D721Med (cell line): ENCODE measurements at regions not wholly inside any gene's neighbourhood (a gene's known extent, or its start where the extent isn't known, plus 50 kb on each side); places are given as distances from the start of the nearest gene placed in this dataset.

ENCODE experiments used
- DNase-seq: peaks from one replicate; pipeline ENCODE4 v3.0.0; 2011; ENCODE audit warnings: low spot score; ENCODE audit not compliant: insufficient read length
- FAIRE-seq: peaks from 2 replicates; lab custom pipeline; 2011; peaks lifted over from hg19 to GRCh38; lab: Jason Lieb, UNC
- CTCF ChIP-seq: IDR thresholded peaks from 2 replicates; pipeline ENCODE4 v1.5.1; 2012; ENCODE audit warnings: mild to moderate bottlenecking, control low read depth; ENCODE audit not compliant: insufficient read depth; ENCODE audit errors: missing control alignments

GRCh38 chr3:22893101-22893500 lies 310.0 kb upstream of the UBE2E2 start:
- no peak for DNase-seq
- TF ChIP-seq CTCF: no peak
- FAIRE-seq: no peak

- no peak for DNase-seq
- no peak for TF ChIP-seq CTCF
- no peak for FAIRE-seq
These were observed 309.3 kb upstream of the UBE2E2 start for GRCh38 chr3:22893644-22894325.

DNA sequence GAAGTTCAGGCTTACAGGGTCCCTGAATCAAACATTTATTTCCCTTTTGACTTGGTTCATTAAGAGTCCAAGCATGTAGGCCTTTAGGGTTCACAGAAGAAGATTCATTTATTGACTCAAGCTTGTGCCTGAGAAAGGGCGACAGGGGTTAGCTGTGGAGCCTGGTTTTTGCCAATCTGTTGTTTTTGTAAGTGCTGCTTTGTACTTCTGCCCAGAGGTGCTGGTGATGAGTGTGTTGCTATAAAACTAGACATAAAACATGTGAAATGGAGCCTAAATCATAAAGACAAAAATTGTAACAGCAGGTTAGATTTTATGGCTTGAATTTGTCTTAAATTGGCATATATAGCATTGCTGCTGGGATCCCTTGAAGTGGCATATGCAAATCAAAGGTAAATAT lies 308.3 kb upstream of the UBE2E2 start:
- no peak for TF ChIP-seq CTCF
- FAIRE-seq (no peak), DNase-seq (no peak)

- DNase-seq (no peak), FAIRE-seq (no peak)
- TF ChIP-seq CTCF: no peak
These were observed 307.5 kb upstream of the UBE2E2 start for GRCh38 chr3:22895671-22896070.

DNA sequence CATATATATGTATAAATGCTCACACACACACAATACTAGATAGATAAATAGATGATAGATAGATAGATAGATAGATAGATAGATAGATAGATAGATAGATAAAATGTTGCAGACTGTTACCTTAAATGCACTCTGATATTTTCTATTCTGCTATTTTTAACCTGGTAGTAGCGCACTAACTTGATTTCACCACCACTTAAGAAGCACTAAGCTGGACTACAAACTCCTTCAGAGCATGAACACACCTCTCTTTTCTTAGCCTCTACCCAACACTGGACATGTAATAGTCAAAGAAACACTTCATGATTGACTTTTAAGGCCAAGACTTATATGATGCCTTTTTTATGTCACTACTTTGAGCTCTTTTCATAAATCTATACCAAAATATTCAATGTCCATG lies 304.6 kb upstream of the UBE2E2 start:
- FAIRE-seq (no peak), DNase-seq (no peak)
- no peak for TF ChIP-seq CTCF

- FAIRE-seq (no peak), DNase-seq (no peak)
- TF ChIP-seq CTCF: no peak
These were observed 303.7 kb upstream of the UBE2E2 start for GRCh38 chr3:22899441-22899840.

DNA sequence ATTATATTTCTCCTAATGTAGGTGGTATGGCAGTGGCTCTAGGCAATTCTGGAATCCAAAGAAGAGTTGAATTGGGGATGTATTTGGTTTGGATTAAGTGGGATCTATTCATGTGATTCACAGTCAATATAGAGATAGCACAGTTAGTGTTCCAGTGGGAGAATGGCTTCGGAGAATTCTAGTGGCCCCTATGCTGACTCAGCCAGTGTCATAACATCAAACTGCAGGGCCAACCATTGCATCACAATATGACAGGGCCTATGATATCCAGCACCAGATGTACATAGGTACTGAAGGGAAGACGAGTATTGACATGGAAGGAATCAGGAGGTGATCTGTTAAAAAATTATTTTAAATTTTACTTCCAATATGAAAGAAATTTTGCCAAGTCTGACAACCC lies 302.8 kb upstream of the UBE2E2 start:
- FAIRE-seq (no peak), DNase-seq (no peak)
- TF ChIP-seq CTCF: no peak
